DMS 273 (cell line): ENCODE measurements at regions not wholly inside any gene's neighbourhood (a gene's known extent, or its start where the extent isn't known, plus 50 kb on each side); places are given as distances from the start of the nearest gene placed in this dataset.

Source experiments
- DNase-seq: peaks from one replicate; lab custom pipeline; 2025; ENCODE audit not compliant: unreplicated experiment; lab: John Stamatoyannopoulos, UW

GRCh38 chr6:108734271-108734922 lies 113.8 kb upstream of the ARMC2 start:
- DNase-seq = no peak

- no peak for DNase-seq
Observed at GRCh38 chr6:108735310-108736001, 112.8 kb upstream of the ARMC2 start.

- no peak for DNase-seq
Observed at GRCh38 chr6:108736002-108736361, 112.2 kb upstream of the ARMC2 start.

GRCh38 chr6:108736832-108737231 lies 111.4 kb upstream of the ARMC2 start:
- DNase-seq = peak; percentile 6

GRCh38 chr6:108737594-108738546 lies 110.4 kb upstream of the ARMC2 start:
- DNase-seq = peak; percentile 62

GRCh38 chr6:108738684-108739416 lies 109.4 kb upstream of the ARMC2 start:
- DNase-seq = no peak

GRCh38 chr6:108739496-108740330 lies 108.5 kb upstream of the ARMC2 start:
- DNase-seq = no peak

- no peak for DNase-seq
Observed at GRCh38 chr6:108741331-108741989, 106.8 kb upstream of the ARMC2 start.

GRCh38 chr6:108742041-108742440 lies 106.2 kb upstream of the ARMC2 start:
- DNase-seq = no peak

- DNase-seq = no peak
Observed at GRCh38 chr6:108744244-108744972, 103.8 kb upstream of the ARMC2 start.

GRCh38 chr6:108744996-108745395 lies 103.2 kb upstream of the ARMC2 start:
- DNase-seq = peak; percentile 59

- no peak for DNase-seq
Observed at GRCh38 chr6:108745664-108746336, 102.4 kb upstream of the ARMC2 start.

- no peak for DNase-seq
Observed at GRCh38 chr6:108746366-108746765, 101.9 kb upstream of the ARMC2 start.

GRCh38 chr6:108746836-108747575 lies 101.2 kb upstream of the ARMC2 start:
- DNase-seq = no peak

GRCh38 chr6:108748055-108748454 lies 100.2 kb upstream of the ARMC2 start:
- DNase-seq = no peak

- no peak for DNase-seq
Observed at GRCh38 chr6:108748959-108749358, 99.3 kb upstream of the ARMC2 start.

- no peak for DNase-seq
Observed at GRCh38 chr6:108750801-108751200, 97.4 kb upstream of the ARMC2 start.

GRCh38 chr6:108751282-108751681 lies 96.9 kb upstream of the ARMC2 start:
- DNase-seq = no peak
